H1 (cell line): ENCODE measurements at regions not wholly inside any gene's neighbourhood (a gene's known extent, or its start where the extent isn't known, plus 50 kb on each side); places are given as distances from the start of the nearest gene placed in this dataset.

Experiments used
- CTCF ChIA-PET: fragments of 300-600 bp; sonication (Branson Sonifier 250); formaldehyde crosslinking; loops from one replicate; lab custom pipeline; 2021; ENCODE audit not compliant: partially characterized antibody; lab: Charles Lee
- POLR2A ChIA-PET: fragments of 300-600 bp; sonication (Branson Sonifier 250); formaldehyde crosslinking; loops from one replicate; lab custom pipeline; 2021; ENCODE audit warnings: inconsistent platforms; ENCODE audit not compliant: partially characterized antibody; lab: Charles Lee
- DNase-seq, 2 experiments: peaks; one replicate each; pipeline versions ENCODE4 v3.0.0 to v3.0.0-alpha.2; 2010 to 2022; ENCODE audit warnings: low spot score in 2 of 2, low read depth in 1 of 2, mixed read lengths in 1 of 2
- FAIRE-seq: peaks from 2 replicates; lab custom pipeline; 2011; peaks lifted over from hg19 to GRCh38; lab: Jason Lieb, UNC
- H2AFZ ChIP-seq: 2 replicates; pipeline ENCODE4 v1.8.1; 2012; ENCODE audit warnings: low read length, inconsistent platforms
- H2AK5ac ChIP-seq: 2 replicates; pipeline ENCODE4 v1.6.1; 2013; ENCODE audit warnings: low read depth, low read length
- H2BK120ac ChIP-seq: replicated peaks from 2 replicates; pipeline ENCODE3; 2013; ENCODE audit warnings: low read depth, low read length, inconsistent platforms
- H2BK12ac ChIP-seq: 2 replicates; pipeline ENCODE4 v1.6.1; 2013; ENCODE audit warnings: low read depth, low read length
- H2BK15ac ChIP-seq: 2 replicates; pipeline ENCODE4 v1.6.1; 2013; ENCODE audit warnings: low read length
- H2BK20ac ChIP-seq: 2 replicates; pipeline ENCODE4 v1.6.1; 2013; ENCODE audit warnings: low read length
- H2BK5ac ChIP-seq: 2 replicates; pipeline ENCODE4 v1.6.1; 2013; ENCODE audit warnings: low read depth, low read length
- H3K14ac ChIP-seq: 2 replicates; pipeline ENCODE4 v1.6.1; 2013; ENCODE audit warnings: inconsistent platforms; ENCODE audit not compliant: insufficient read length
- H3K18ac ChIP-seq: 2 replicates; pipeline ENCODE4 v1.6.1; 2013; ENCODE audit warnings: low read length; ENCODE audit errors: extremely low read depth
- H3K23ac ChIP-seq: 2 replicates; pipeline ENCODE4 v1.6.1; 2013; ENCODE audit warnings: inconsistent platforms; ENCODE audit not compliant: insufficient read length
- H3K23me2 ChIP-seq: 2 replicates; pipeline ENCODE4 v1.6.1; 2013; ENCODE audit warnings: low read depth, low read length
- H3K27ac ChIP-seq: 2 replicates; pipeline ENCODE4 v1.6.1; 2011; ENCODE audit warnings: low read depth, low read length, inconsistent platforms
- H3K27me3 ChIP-seq, 4 experiments: replicated peaks in 1 of 4; 1 replicate in 1 of 4; 2 replicates in 3 of 4; pipeline versions ENCODE4 v1.6.1 to v1.8.1; 2011 to 2013; ENCODE audit warnings: low read length in 3 of 4, mild to moderate bottlenecking in 3 of 4, inconsistent platforms in 2 of 4, mixed read lengths in 2 of 4, moderate library complexity in 1 of 4; ENCODE audit not compliant: control insufficient read depth in 3 of 4, insufficient read depth in 3 of 4; ENCODE audit errors: extremely low read depth in 1 of 4
- H3K36me3 ChIP-seq, 4 experiments: 2 replicates each; pipeline versions ENCODE4 v1.6.1 to v1.8.1; 2011 to 2013; ENCODE audit warnings: mild to moderate bottlenecking in 4 of 4, low read length in 3 of 4, moderate library complexity in 2 of 4, control low read depth in 1 of 4, inconsistent platforms in 1 of 4; ENCODE audit not compliant: insufficient read depth in 4 of 4, control insufficient read depth in 2 of 4
- H3K4ac ChIP-seq: replicated peaks from 2 replicates; pipeline ENCODE3; 2013; ENCODE audit warnings: low read length, low read depth, mixed read lengths, inconsistent platforms; ENCODE audit not compliant: insufficient read length
- H3K4me1 ChIP-seq, 4 experiments: replicated peaks in 1 of 4; 1 replicate in 1 of 4; 2 replicates in 3 of 4; pipeline versions ENCODE4 v1.6.1 to v1.8.1; 2011 to 2013; ENCODE audit warnings: low read length in 3 of 4, inconsistent platforms in 2 of 4, mixed read lengths in 1 of 4; ENCODE audit not compliant: insufficient read depth in 4 of 4, control insufficient read depth in 3 of 4
- H3K4me2 ChIP-seq, 2 experiments: 2 replicates each; pipeline versions ENCODE4 v1.6.1 to v1.8.1; 2011 to 2013; ENCODE audit warnings: low read depth in 2 of 2, low read length in 2 of 2, control low read depth in 1 of 2, inconsistent platforms in 1 of 2, mild to moderate bottlenecking in 1 of 2; ENCODE audit not compliant: insufficient read depth in 1 of 2
- H3K4me3 ChIP-seq, 4 experiments: fragments of 200-600, 300-600 bp in 1 of 4; sonication (generic), shearing (Covaris generic), sonication (Bioruptor Twin) in 1 of 4; 2 replicates each; pipeline versions ENCODE4 v1.5.1 to v1.8.1; 2011 to 2016; ENCODE audit warnings: low read length in 4 of 4, low read depth in 3 of 4, control low read depth in 2 of 4, inconsistent platforms in 2 of 4, mild to moderate bottlenecking in 2 of 4, mixed read lengths in 1 of 4, moderate library complexity in 1 of 4; ENCODE audit not compliant: insufficient read depth in 2 of 4; ENCODE audit errors: extremely low read depth in 1 of 4
- H3K56ac ChIP-seq: replicated peaks from 2 replicates; pipeline ENCODE3; 2013; ENCODE audit warnings: low read depth, mild to moderate bottlenecking, mixed read lengths, low read length, inconsistent platforms; ENCODE audit not compliant: insufficient read length
- H3K79me1 ChIP-seq: 2 replicates; pipeline ENCODE4 v1.6.1; 2013; ENCODE audit warnings: low read depth, low read length, control low read depth
- H3K79me2 ChIP-seq, 2 experiments: 2 replicates each; pipeline versions ENCODE4 v1.6.1 to v1.8.1; 2012 to 2013; ENCODE audit warnings: low read length in 2 of 2, mild to moderate bottlenecking in 2 of 2, inconsistent platforms in 1 of 2; ENCODE audit not compliant: insufficient read depth in 2 of 2, control insufficient read depth in 1 of 2
- H3K9ac ChIP-seq, 4 experiments: replicated peaks in 1 of 4; 1 replicate in 1 of 4; 2 replicates in 3 of 4; pipeline versions ENCODE4 v1.6.1 to v1.8.1; 2011 to 2013; ENCODE audit warnings: low read depth in 3 of 4, low read length in 3 of 4, control low read depth in 2 of 4, mild to moderate bottlenecking in 2 of 4, moderate library complexity in 2 of 4, inconsistent platforms in 1 of 4; ENCODE audit errors: extremely low read depth in 1 of 4
- H3K9me3 ChIP-seq, 2 experiments: 2 replicates each; pipeline versions ENCODE4 v1.6.1 to v1.8.1; 2012 to 2013; ENCODE audit warnings: mild to moderate bottlenecking in 2 of 2, moderate library complexity in 2 of 2, control low read depth in 1 of 2, inconsistent platforms in 1 of 2, low read depth in 1 of 2, low read length in 1 of 2, mixed read lengths in 1 of 2; ENCODE audit not compliant: insufficient read depth in 2 of 2
- H4K20me1 ChIP-seq, 2 experiments: replicated peaks in 1 of 2; 2 replicates each; pipeline versions ENCODE3 to v1.8.1; 2011 to 2013; ENCODE audit warnings: inconsistent platforms in 2 of 2, low read length in 2 of 2, mild to moderate bottlenecking in 1 of 2; ENCODE audit not compliant: insufficient read depth in 2 of 2, control insufficient read depth in 1 of 2
- H4K5ac ChIP-seq: 2 replicates; pipeline ENCODE4 v1.6.1; 2013; ENCODE audit warnings: low read length, low read depth, mixed read lengths, inconsistent platforms; ENCODE audit not compliant: insufficient read length
- H4K8ac ChIP-seq: 2 replicates; pipeline ENCODE4 v1.8.0; 2013; ENCODE audit warnings: mild to moderate bottlenecking, moderate library complexity, low read length, inconsistent platforms; ENCODE audit not compliant: insufficient read depth; ENCODE audit errors: extremely low read depth
- H4K91ac ChIP-seq: replicated peaks from 2 replicates; pipeline ENCODE3; 2013; ENCODE audit warnings: low read length, mixed read lengths, inconsistent platforms; ENCODE audit not compliant: insufficient read length
- BACH1 ChIP-seq: IDR thresholded peaks from 2 replicates; pipeline ENCODE4 v1.6.1; 2012; ENCODE audit warnings: low read length, improper control_type of control experiment
- CBX5 ChIP-seq: fragments of 300-800, 300-1000 bp; sonication (generic); IDR thresholded peaks from 2 replicates; pipeline ENCODE4 v1.7.1; 2016; ENCODE audit warnings: antibody characterized with exemption, low read length, low read depth
- CTBP2 ChIP-seq: IDR thresholded peaks from 2 replicates; pipeline ENCODE4 v1.7.0; 2011; ENCODE audit warnings: borderline replicate concordance, mild to moderate bottlenecking, moderate library complexity, mixed read lengths, low read length; ENCODE audit not compliant: insufficient read depth, insufficient read length
- JUN ChIP-seq: IDR thresholded peaks from 2 replicates; pipeline ENCODE4 v1.6.1; 2011; ENCODE audit warnings: low read depth, mild to moderate bottlenecking, improper control_type of control experiment, low read length
- MAX ChIP-seq: IDR thresholded peaks from 2 replicates; pipeline ENCODE4 v1.6.1; 2012; ENCODE audit warnings: inconsistent platforms
- NANOG ChIP-seq: IDR thresholded peaks from 2 replicates; pipeline ENCODE4 v1.6.1; 2011; ENCODE audit warnings: low read length, low read depth, mild to moderate bottlenecking, inconsistent platforms; ENCODE audit not compliant: insufficient read depth, poor library complexity, severe bottlenecking
- RFX5 ChIP-seq: IDR thresholded peaks from 2 replicates; pipeline ENCODE4 v1.6.1; 2011; ENCODE audit warnings: low read depth, low read length, improper control_type of control experiment, borderline replicate concordance
- SRF ChIP-seq: IDR thresholded peaks from 2 replicates; pipeline ENCODE4 v1.6.1; 2011; ENCODE audit warnings: mild to moderate bottlenecking, low read depth, low read length, moderate library complexity
- TEAD4 ChIP-seq: IDR thresholded peaks from 2 replicates; pipeline ENCODE4 v1.6.1; 2012; ENCODE audit warnings: low read depth, low read length, inconsistent platforms, mixed read lengths
- YY1 ChIP-seq: IDR thresholded peaks from 2 replicates; pipeline ENCODE4 v1.6.1; 2011; ENCODE audit warnings: low read depth, mild to moderate bottlenecking, low read length
- WGBS, 2 experiments: shearing (Covaris generic) in 1 of 2; methylation state at CpG; one replicate each; pipeline versions ENCODE4 v1.1.6 to v1.1.7; 2013 to 2015; ENCODE audit warnings: low lambda C conversion rate in 2 of 2, mixed read lengths in 2 of 2, inconsistent platforms in 1 of 2, low coverage in 1 of 2, missing lambda C conversion rate in 1 of 2; ENCODE audit not compliant: insufficient replicate concordance in 2 of 2, insufficient coverage in 1 of 2, insufficient read length in 1 of 2; ENCODE audit errors: extremely low coverage in 1 of 2, missing lambda C conversion rate in 1 of 2; 5-methylcytosine and 5-hydroxymethylcytosine counted together

- no peak overlapping the region for H3K14ac ChIP-seq
- ChIA-PET POLR2A (no interaction called here), CTCF (interaction anchor here (0.6 to 1.4 kb wide), 3 partner anchors 25 to 445 kb away, joined by 3 read pairs; no protein-coding TSS in a partner anchor)
- no peak overlapping the region for H4K5ac ChIP-seq
- no peak overlapping the region for H4K91ac ChIP-seq
- no peak overlapping the region for H2BK12ac ChIP-seq
- no peaks in the 10 kb centered on the region for H3K79me2 ChIP-seq
- no peak overlapping the region for H4K8ac ChIP-seq
- no peaks in the 10 kb centered on the region for H3K79me1 ChIP-seq
- no peaks in the 10 kb centered on the region for H3K23me2 ChIP-seq
- no peak overlapping the region for H2AFZ ChIP-seq
- no peak overlapping the region for H2BK20ac ChIP-seq
- H2BK120ac ChIP-seq: no peak overlapping the region
- H3K9me3 ChIP-seq: no peaks in the 10 kb centered on the region
- no peaks in the 10 kb centered on the region; a peak in 1 of 7 replicates for H3K4me1 ChIP-seq
- 97 to 100% methylated on average over 1 to 10 of the region's 10 CpGs for WGBS, 2 experiments
- H2AK5ac ChIP-seq: no peak overlapping the region
- H3K4ac ChIP-seq: no peak overlapping the region
- no peak overlapping the region for H3K4me2 ChIP-seq
- H3K23ac ChIP-seq: no peak overlapping the region
- no peaks in the 10 kb centered on the region for H4K20me1 ChIP-seq
- H3K27me3 ChIP-seq: no peaks in the 10 kb centered on the region
- H3K27ac ChIP-seq: no peak overlapping the region
- H2BK15ac ChIP-seq: no peak overlapping the region
- H3K4me3 ChIP-seq: no peak overlapping the region
- FAIRE-seq (no peak), DNase-seq (no peak)
- no peak overlapping the region for H3K56ac ChIP-seq
- no peak overlapping the region for H3K9ac ChIP-seq
- H2BK5ac ChIP-seq: no peak overlapping the region
- TF ChIP-seq YY1 (no peak), SRF (no peak), BACH1 (no peak), CTBP2 (no peak), TEAD4 (no peak), RFX5 (no peak), CBX5 (no peak), JUN (no peak), MAX (no peak), NANOG (no peak)
- no peak overlapping the region for H3K18ac ChIP-seq
- H3K36me3 ChIP-seq: no peaks in the 10 kb centered on the region
Observed at GRCh38 chr18:44179693-44180092, 501.0 kb upstream of the SETBP1 start.
